NCI-H2196 (cell line): ENCODE measurements at regions not wholly inside any gene's neighbourhood (a gene's known extent, or its start where the extent isn't known, plus 50 kb on each side); places are given as distances from the start of the nearest gene placed in this dataset.

Source experiments
- DNase-seq: peaks from one replicate; lab custom pipeline; 2025; ENCODE audit not compliant: unreplicated experiment; lab: John Stamatoyannopoulos, UW

GRCh38 chr4:34791209-34791608, 1453.1 kb downstream of the ARAP2 start:
- no peak for DNase-seq

- no peak for DNase-seq
These were observed 1443.4 kb downstream of the ARAP2 start for GRCh38 chr4:34800953-34801352.

- no peak for DNase-seq
These were observed 1430.0 kb downstream of the ARAP2 start for GRCh38 chr4:34814266-34814665.

GRCh38 chr4:34824515-34824914, 1419.8 kb downstream of the ARAP2 start:
- no peak for DNase-seq

GRCh38 chr4:34826660-34827059, 1417.7 kb downstream of the ARAP2 start:
- DNase-seq: no peak

- no peak for DNase-seq
These were observed 1398.4 kb downstream of the ARAP2 start for GRCh38 chr4:34845926-34846325.

GRCh38 chr4:34850421-34850820, 1393.9 kb downstream of the ARAP2 start:
- no peak for DNase-seq

- no peak for DNase-seq
These were observed 1393.3 kb downstream of the ARAP2 start for GRCh38 chr4:34850968-34851367.

GRCh38 chr4:34851411-34851810, 1392.9 kb downstream of the ARAP2 start:
- DNase-seq: no peak

- DNase-seq: no peak
These were observed 1389.9 kb downstream of the ARAP2 start for GRCh38 chr4:34854451-34854850.

- no peak for DNase-seq
These were observed 1382.6 kb downstream of the ARAP2 start for GRCh38 chr4:34861666-34862065.

- DNase-seq: no peak
These were observed 1365.4 kb downstream of the ARAP2 start for GRCh38 chr4:34878961-34879360.

GRCh38 chr4:34880246-34880645, 1364.1 kb downstream of the ARAP2 start:
- no peak for DNase-seq

- DNase-seq: no peak
These were observed 1352.4 kb downstream of the ARAP2 start for GRCh38 chr4:34891892-34892291.

GRCh38 chr4:34893382-34893781, 1350.9 kb downstream of the ARAP2 start:
- DNase-seq: no peak

GRCh38 chr4:34920032-34920431, 1324.3 kb downstream of the ARAP2 start:
- DNase-seq: no peak

- no peak for DNase-seq
These were observed 1322.9 kb downstream of the ARAP2 start for GRCh38 chr4:34921391-34921790.

- DNase-seq: no peak
These were observed 1322.0 kb downstream of the ARAP2 start for GRCh38 chr4:34922325-34922724.

GRCh38 chr4:34932591-34932990, 1311.7 kb downstream of the ARAP2 start:
- no peak for DNase-seq

- no peak for DNase-seq
These were observed 1308.6 kb downstream of the ARAP2 start for GRCh38 chr4:34935739-34936138.

- DNase-seq: no peak
These were observed 1305.2 kb downstream of the ARAP2 start for GRCh38 chr4:34939073-34939472.

- no peak for DNase-seq
These were observed 1300.5 kb downstream of the ARAP2 start for GRCh38 chr4:34943741-34944386.

GRCh38 chr4:34950926-34951325, 1293.4 kb downstream of the ARAP2 start:
- DNase-seq: peak; percentile 0
